Neural cell (in vitro differentiated cells): ENCODE measurements at regions not wholly inside any gene's neighbourhood (a gene's known extent, or its start where the extent isn't known, plus 50 kb on each side); places are given as distances from the start of the nearest gene placed in this dataset.

Experiments
- H2AFZ ChIP-seq: fragments of 200-600, 300-800 bp; sonication (generic), shearing (Covaris generic); 2 replicates; pipeline ENCODE4 v1.6.0; 2014; ENCODE audit warnings: low read depth, mild to moderate bottlenecking, antibody characterized with exemption, low read length, moderate library complexity
- H3F3A ChIP-seq: fragments of 200-600 bp; shearing (Covaris generic); 2 replicates; pipeline ENCODE4 v1.6.1; 2016; ENCODE audit warnings: mild to moderate bottlenecking, moderate library complexity, mixed read lengths, antibody characterized with exemption, low read length; ENCODE audit not compliant: insufficient read depth, poor library complexity, severe bottlenecking
- H3K27ac ChIP-seq: fragments of 200-600, 300-800 bp; sonication (generic), shearing (Covaris generic); 2 replicates; pipeline ENCODE4 v1.5.1; 2014; ENCODE audit warnings: mild to moderate bottlenecking, low read length, moderate library complexity
- H3K27me3 ChIP-seq: fragments of 300-800, 200-600 bp; sonication (generic), shearing (Covaris generic); 2 replicates; pipeline ENCODE4 v1.6.0; 2014; ENCODE audit warnings: mild to moderate bottlenecking, low read depth, low read length, moderate library complexity; ENCODE audit not compliant: insufficient read depth
- H3K36me3 ChIP-seq: fragments of 300-800, 200-600 bp; sonication (generic), shearing (Covaris generic); 2 replicates; pipeline ENCODE4 v1.5.1; 2014; ENCODE audit warnings: mild to moderate bottlenecking, antibody characterized with exemption, low read length, moderate library complexity; ENCODE audit not compliant: insufficient read depth
- H3K4me2 ChIP-seq: fragments of 300-800, 200-600 bp; sonication (generic), shearing (Covaris generic); 2 replicates; pipeline ENCODE4 v1.6.0; 2014; ENCODE audit warnings: mild to moderate bottlenecking, low read length
- H3K4me3 ChIP-seq: fragments of 300-800, 200-600 bp; sonication (generic), shearing (Covaris generic); 2 replicates; pipeline ENCODE4 v1.5.1; 2014; ENCODE audit warnings: mild to moderate bottlenecking, low read length, moderate library complexity
- H3K79me2 ChIP-seq: fragments of 200-600 bp; shearing (Covaris generic); replicated peaks from 2 replicates; pipeline ENCODE4 v1.6.0; 2014; ENCODE audit warnings: mild to moderate bottlenecking, low read length, moderate library complexity; ENCODE audit not compliant: insufficient read depth
- H3K9ac ChIP-seq: fragments of 300-800, 200-600 bp; sonication (generic), shearing (Covaris generic); 2 replicates; pipeline ENCODE4 v1.6.1; 2016; ENCODE audit warnings: mild to moderate bottlenecking, low read length, mixed read lengths
- H3K9me2 ChIP-seq: fragments of 200-600 bp; shearing (Covaris generic); 2 replicates; pipeline ENCODE4 v1.6.1; 2016; ENCODE audit warnings: mild to moderate bottlenecking, low read length, mixed read lengths; ENCODE audit not compliant: insufficient read depth
- H3K9me3 ChIP-seq: fragments of 200-600, 300-800 bp; sonication (generic), shearing (Covaris generic); 2 replicates; pipeline ENCODE4 v1.6.1; 2016; ENCODE audit warnings: mild to moderate bottlenecking, mixed run types, low read length, moderate library complexity, mixed read lengths
- H4K20me1 ChIP-seq: fragments of 200-600 bp; shearing (Covaris generic); 2 replicates; pipeline ENCODE4 v1.6.1; 2016; ENCODE audit warnings: mild to moderate bottlenecking, mixed run types; ENCODE audit not compliant: insufficient read depth
- CTCF ChIP-seq: fragments of 450-650 bp; IDR thresholded peaks from 2 replicates; pipeline ENCODE4 v1.5.1; 2014; ENCODE audit warnings: antibody characterized with exemption, mild to moderate bottlenecking, moderate library complexity; ENCODE audit not compliant: poor library complexity, severe bottlenecking
- EP300 ChIP-seq: fragments of 450-650 bp; conservative IDR thresholded peaks from 2 replicates; pipeline ENCODE4 v1.6.1; 2014; ENCODE audit warnings: antibody characterized with exemption, mild to moderate bottlenecking, moderate library complexity; ENCODE audit not compliant: poor library complexity, severe bottlenecking
- EZH2 ChIP-seq: fragments of 200-600, 300-800 bp; shearing (Covaris generic), sonication (generic); IDR thresholded peaks from 2 replicates; pipeline ENCODE4 v1.6.1; 2014; ENCODE audit warnings: antibody characterized with exemption, low read length, borderline replicate concordance, mild to moderate bottlenecking; ENCODE audit not compliant: insufficient read depth, poor library complexity, severe bottlenecking
- MXI1 ChIP-seq: fragments of 450-650 bp; conservative IDR thresholded peaks from 2 replicates; pipeline ENCODE4 v1.6.1; 2014; ENCODE audit warnings: antibody characterized with exemption, mild to moderate bottlenecking; ENCODE audit not compliant: poor library complexity, severe bottlenecking
- POLR2AphosphoS5 ChIP-seq: IDR thresholded peaks from 2 replicates; pipeline ENCODE4 v1.6.1; 2012
- RAD21 ChIP-seq: fragments of 450-650 bp; conservative IDR thresholded peaks from 2 replicates; pipeline ENCODE4 v1.6.1; 2014; ENCODE audit warnings: antibody characterized with exemption, mild to moderate bottlenecking, moderate library complexity
- REST ChIP-seq: IDR thresholded peaks from 2 replicates; pipeline ENCODE4 v1.6.1; 2012; ENCODE audit warnings: borderline replicate concordance
- SMC3 ChIP-seq: fragments of 450-650 bp; conservative IDR thresholded peaks from 2 replicates; pipeline ENCODE4 v1.6.1; 2014; ENCODE audit warnings: antibody characterized with exemption, mild to moderate bottlenecking, moderate library complexity; ENCODE audit not compliant: poor library complexity
- TAF1 ChIP-seq: IDR thresholded peaks from 2 replicates; pipeline ENCODE4 v1.6.1; 2012; ENCODE audit warnings: low read depth

GRCh38 chr11:109851780-109852390 lies 241.3 kb upstream of the ZC3H12C start:
- no peaks in the 10 kb centered on the region for H3F3A ChIP-seq
- no peaks in the 10 kb centered on the region for H4K20me1 ChIP-seq
- no peak overlapping the region for H3K9ac ChIP-seq
- H3K36me3 ChIP-seq = no peaks in the 10 kb centered on the region
- H3K79me2 ChIP-seq = no peaks in the 10 kb centered on the region
- no peak overlapping the region for H3K4me2 ChIP-seq
- no peaks in the 10 kb centered on the region for H3K27me3 ChIP-seq
- H3K4me3 ChIP-seq = no peak overlapping the region
- H3K9me2 ChIP-seq = no peaks in the 10 kb centered on the region
- TF ChIP-seq SMC3 = no peak
- TF ChIP-seq TAF1 = no peak
- TF ChIP-seq EP300 = no peak
- no peak for TF ChIP-seq POLR2AphosphoS5
- TF ChIP-seq RAD21 = no peak
- TF ChIP-seq MXI1 = no peak
- no peak for TF ChIP-seq CTCF
- TF ChIP-seq REST = no peak
- TF ChIP-seq EZH2 = no peak
- H2AFZ ChIP-seq = no peak overlapping the region
- no peaks in the 10 kb centered on the region for H3K9me3 ChIP-seq
- H3K27ac ChIP-seq = no peak overlapping the region

- no peak overlapping the region for H3K4me3 ChIP-seq
- H3K9ac ChIP-seq = no peak overlapping the region
- no peaks in the 10 kb centered on the region for H3K27me3 ChIP-seq
- no peaks in the 10 kb centered on the region for H3F3A ChIP-seq
- H3K27ac ChIP-seq = no peak overlapping the region
- no peaks in the 10 kb centered on the region for H3K79me2 ChIP-seq
- no peak overlapping the region for H2AFZ ChIP-seq
- H3K4me2 ChIP-seq = no peak overlapping the region
- no peaks in the 10 kb centered on the region for H3K9me3 ChIP-seq
- TF ChIP-seq EP300 (no peak), MXI1 (no peak), POLR2AphosphoS5 (no peak), EZH2 (no peak), SMC3 (peak; percentile 69), RAD21 (peak; percentile 72), CTCF (peak; percentile 68), TAF1 (no peak)
- no peaks in the 10 kb centered on the region for H4K20me1 ChIP-seq
- H3K9me2 ChIP-seq = no peaks in the 10 kb centered on the region
- no peaks in the 10 kb centered on the region for H3K36me3 ChIP-seq
Observed at GRCh38 chr11:109853156-109853776, 239.9 kb upstream of the ZC3H12C start.
